ENCODE measurements at regions not wholly inside any gene's neighbourhood (a gene's known extent, or its start where the extent isn't known, plus 50 kb on each side); places are given as distances from the start of the nearest gene placed in this dataset.
A peak's percentile ranks its signal among the peaks of the same experiment; 100 is the strongest.

- no peak for DNase-seq (ENCODE audit: low read depth, low spot score)
- H3K27me3 ChIP-seq (ENCODE audit: insufficient read depth, insufficient read length): no peaks in the 10 kb centered on the region
- H3K9ac ChIP-seq (ENCODE audit: insufficient read length, low read depth): no peak overlapping the region
- H3K36me3 ChIP-seq (ENCODE audit: insufficient read depth, insufficient read length, low read length): no peaks in the 10 kb centered on the region
- H3K4me3 ChIP-seq (ENCODE audit: insufficient read length, low read depth): no peak overlapping the region
- no peaks in the 10 kb centered on the region for H3K4me1 ChIP-seq (ENCODE audit: insufficient read depth, insufficient read length)
- peaks cover 22% of the 10 kb centered on the region for H3K9me3 ChIP-seq (ENCODE audit: insufficient read depth, low read length)
- TF ChIP-seq SUZ12 (IDR thresholded peaks at IDR 0.05; ENCODE audit: extremely low read depth, insufficient read depth, insufficient read length) (no peak), YY1 (IDR thresholded peaks at IDR 0.05; ENCODE audit: insufficient read depth, insufficient read length) (no peak), ZNF274 (IDR thresholded peaks at IDR 0.05; ENCODE audit: low read depth, low read length) (no peak)
These were observed 85.9 kb downstream of the TBX3 start for GRCh38 chr12:114598111-114598510.

DNA sequence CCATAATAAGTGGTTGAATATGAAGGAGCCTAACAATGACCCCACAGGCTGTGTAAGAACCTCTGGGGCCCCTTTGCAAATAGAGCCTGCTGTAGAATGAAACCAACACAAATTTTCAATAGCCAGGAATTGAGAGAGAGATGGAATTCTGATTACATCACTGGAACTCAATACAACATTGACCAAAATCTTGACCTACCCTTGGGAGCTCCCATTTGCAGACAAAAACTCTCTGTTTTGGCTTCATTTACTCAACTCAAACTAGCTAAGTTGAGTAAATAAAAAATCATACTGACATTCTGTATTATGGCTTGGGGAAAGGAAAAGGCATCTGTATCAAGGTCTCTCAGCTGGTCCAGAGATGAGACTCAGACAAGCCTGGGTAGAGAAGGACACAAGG, 91.0 kb downstream of the TBX3 start:
- peaks cover 21% of the 10 kb centered on the region for H3K9me3 ChIP-seq (ENCODE audit: insufficient read depth, low read length)
- no peaks in the 10 kb centered on the region for H3K4me1 ChIP-seq (ENCODE audit: insufficient read depth, insufficient read length)
- no peak for DNase-seq (ENCODE audit: low read depth, low spot score)
- H3K27me3 ChIP-seq (ENCODE audit: insufficient read depth, insufficient read length): no peaks in the 10 kb centered on the region
- H3K4me3 ChIP-seq (ENCODE audit: insufficient read length, low read depth): no peak overlapping the region
- H3K36me3 ChIP-seq (ENCODE audit: insufficient read depth, insufficient read length, low read length): no peaks in the 10 kb centered on the region
- TF ChIP-seq SUZ12 (IDR thresholded peaks at IDR 0.05; ENCODE audit: extremely low read depth, insufficient read depth, insufficient read length) (no peak), YY1 (IDR thresholded peaks at IDR 0.05; ENCODE audit: insufficient read depth, insufficient read length) (no peak), ZNF274 (IDR thresholded peaks at IDR 0.05; ENCODE audit: low read depth, low read length) (no peak)
- no peak overlapping the region for H3K9ac ChIP-seq (ENCODE audit: insufficient read length, low read depth)

DNA sequence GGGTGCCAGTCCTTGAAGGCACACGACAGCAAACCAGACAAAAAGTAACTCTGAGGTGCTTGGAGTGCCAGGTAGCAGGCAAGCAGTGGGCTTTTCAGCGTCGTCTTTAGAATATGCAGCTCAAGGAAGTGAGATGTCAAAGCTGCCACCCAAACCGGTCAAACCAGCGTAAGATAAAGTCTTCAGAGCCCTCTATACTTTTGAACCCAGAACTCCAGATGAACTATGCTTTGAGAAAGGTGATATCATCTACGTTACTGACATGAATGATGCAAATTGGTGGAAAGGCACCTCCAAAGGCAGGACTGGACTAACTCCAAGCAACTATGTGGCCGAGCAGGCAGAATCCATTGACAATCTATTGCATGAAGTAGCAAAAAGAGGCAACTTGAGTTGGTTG, 95.9 kb downstream of the TBX3 start:
- Histone ChIP-seq H3K4me1 (ENCODE audit: insufficient read depth, insufficient read length) (no peaks in the 10 kb centered on the region), H3K9ac (ENCODE audit: insufficient read length, low read depth) (no peak overlapping the region), H3K36me3 (ENCODE audit: insufficient read depth, insufficient read length, low read length) (no peaks in the 10 kb centered on the region), H3K4me3 (ENCODE audit: insufficient read length, low read depth) (no peak overlapping the region), H3K27me3 (ENCODE audit: insufficient read depth, insufficient read length) (no peaks in the 10 kb centered on the region), H3K9me3 (ENCODE audit: insufficient read depth, low read length) (peaks cover 24% of the 10 kb centered on the region)
- TF ChIP-seq ZNF274 (IDR thresholded peaks at IDR 0.05; ENCODE audit: low read depth, low read length) (no peak), YY1 (IDR thresholded peaks at IDR 0.05; ENCODE audit: insufficient read depth, insufficient read length) (no peak), SUZ12 (IDR thresholded peaks at IDR 0.05; ENCODE audit: extremely low read depth, insufficient read depth, insufficient read length) (no peak)
- no peak for DNase-seq (ENCODE audit: low read depth, low spot score)

GRCh38 chr12:114580306-114580705, 103.7 kb downstream of the TBX3 start:
- Histone ChIP-seq H3K9ac (ENCODE audit: insufficient read length, low read depth) (no peak overlapping the region), H3K4me1 (ENCODE audit: insufficient read depth, insufficient read length) (no peaks in the 10 kb centered on the region), H3K4me3 (ENCODE audit: insufficient read length, low read depth) (no peak overlapping the region), H3K9me3 (ENCODE audit: insufficient read depth, low read length) (no peaks in the 10 kb centered on the region; the same call in none of the 2 replicates), H3K36me3 (ENCODE audit: insufficient read depth, insufficient read length, low read length) (no peaks in the 10 kb centered on the region), H3K27me3 (ENCODE audit: insufficient read depth, insufficient read length) (no peaks in the 10 kb centered on the region)
- no peak for DNase-seq (ENCODE audit: low read depth, low spot score)
- no peak for TF ChIP-seq YY1 (IDR thresholded peaks at IDR 0.05; ENCODE audit: insufficient read depth, insufficient read length)
- no peak for TF ChIP-seq ZNF274 (IDR thresholded peaks at IDR 0.05; ENCODE audit: low read depth, low read length)
- TF ChIP-seq SUZ12 (IDR thresholded peaks at IDR 0.05; ENCODE audit: extremely low read depth, insufficient read depth, insufficient read length): no peak

DNA sequence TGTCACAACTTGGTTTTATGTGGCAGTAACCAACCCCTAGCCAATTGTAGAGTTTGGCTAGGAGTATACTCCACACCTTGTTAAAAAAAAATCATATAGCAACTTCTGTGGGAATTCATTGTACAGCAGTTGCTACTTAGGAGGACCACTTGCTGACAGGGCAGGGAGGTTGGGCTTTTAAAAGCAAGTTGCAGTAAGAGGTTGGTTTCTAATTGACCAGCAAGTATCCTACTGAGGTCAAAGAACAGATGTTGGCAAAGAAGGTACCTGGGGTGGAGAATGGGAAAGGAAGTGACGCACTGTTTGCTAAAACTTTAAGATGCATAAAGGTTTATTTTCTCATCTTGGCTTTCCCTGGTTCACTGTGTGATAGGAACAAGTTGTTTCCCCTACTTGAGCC, 104.6 kb downstream of the TBX3 start:
- Histone ChIP-seq H3K9ac (ENCODE audit: insufficient read length, low read depth) (no peak overlapping the region), H3K36me3 (ENCODE audit: insufficient read depth, insufficient read length, low read length) (no peaks in the 10 kb centered on the region), H3K9me3 (ENCODE audit: insufficient read depth, low read length) (no peaks in the 10 kb centered on the region; the same call in 1 of the 2 replicates), H3K27me3 (ENCODE audit: insufficient read depth, insufficient read length) (no peaks in the 10 kb centered on the region), H3K4me3 (ENCODE audit: insufficient read length, low read depth) (no peak overlapping the region), H3K4me1 (ENCODE audit: insufficient read depth, insufficient read length) (no peaks in the 10 kb centered on the region)
- TF ChIP-seq ZNF274 (IDR thresholded peaks at IDR 0.05; ENCODE audit: low read depth, low read length) (no peak), SUZ12 (IDR thresholded peaks at IDR 0.05; ENCODE audit: extremely low read depth, insufficient read depth, insufficient read length) (no peak), YY1 (IDR thresholded peaks at IDR 0.05; ENCODE audit: insufficient read depth, insufficient read length) (no peak)
- no peak for DNase-seq (ENCODE audit: low read depth, low spot score)

GRCh38 chr12:114562654-114563053, 121.3 kb downstream of the TBX3 start:
- H3K27me3 ChIP-seq (ENCODE audit: insufficient read depth, insufficient read length): no peaks in the 10 kb centered on the region
- H3K4me1 ChIP-seq (ENCODE audit: insufficient read depth, insufficient read length): no peaks in the 10 kb centered on the region

GRCh38 chr12:114555451-114555850, 128.5 kb downstream of the TBX3 start:
- H3K4me1 ChIP-seq (ENCODE audit: insufficient read depth, insufficient read length): no peaks in the 10 kb centered on the region
- no peak overlapping the region for H3K4me3 ChIP-seq (ENCODE audit: insufficient read length, low read depth)
- H3K27me3 ChIP-seq (ENCODE audit: insufficient read depth, insufficient read length): no peaks in the 10 kb centered on the region
- H3K36me3 ChIP-seq (ENCODE audit: insufficient read depth, insufficient read length, low read length): no peaks in the 10 kb centered on the region
- no peaks in the 10 kb centered on the region for H3K9me3 ChIP-seq (ENCODE audit: insufficient read depth, low read length)
- DNase-seq (ENCODE audit: low read depth, low spot score): no peak
- TF ChIP-seq ZNF274 (IDR thresholded peaks at IDR 0.05; ENCODE audit: low read depth, low read length): no peak
- no peak for TF ChIP-seq YY1 (IDR thresholded peaks at IDR 0.05; ENCODE audit: insufficient read depth, insufficient read length)
- no peak for TF ChIP-seq SUZ12 (IDR thresholded peaks at IDR 0.05; ENCODE audit: extremely low read depth, insufficient read depth, insufficient read length)
- H3K9ac ChIP-seq (ENCODE audit: insufficient read length, low read depth): no peak overlapping the region

More at GRCh38 chr12:114562654-114563053, 121.3 kb downstream of the TBX3 start:
- TF ChIP-seq ZNF274 (IDR thresholded peaks at IDR 0.05; ENCODE audit: low read depth, low read length) (no peak), YY1 (IDR thresholded peaks at IDR 0.05; ENCODE audit: insufficient read depth, insufficient read length) (peak; percentile 62)
- H3K36me3 ChIP-seq (ENCODE audit: insufficient read depth, insufficient read length, low read length): no peaks in the 10 kb centered on the region
- no peaks in the 10 kb centered on the region for H3K9me3 ChIP-seq (ENCODE audit: insufficient read depth, low read length)
- H3K9ac ChIP-seq (ENCODE audit: insufficient read length, low read depth): no peak overlapping the region
- peak; percentile 70 for DNase-seq (ENCODE audit: low read depth, low spot score)
- H3K4me3 ChIP-seq (ENCODE audit: insufficient read length, low read depth): no peak overlapping the region

DNA sequence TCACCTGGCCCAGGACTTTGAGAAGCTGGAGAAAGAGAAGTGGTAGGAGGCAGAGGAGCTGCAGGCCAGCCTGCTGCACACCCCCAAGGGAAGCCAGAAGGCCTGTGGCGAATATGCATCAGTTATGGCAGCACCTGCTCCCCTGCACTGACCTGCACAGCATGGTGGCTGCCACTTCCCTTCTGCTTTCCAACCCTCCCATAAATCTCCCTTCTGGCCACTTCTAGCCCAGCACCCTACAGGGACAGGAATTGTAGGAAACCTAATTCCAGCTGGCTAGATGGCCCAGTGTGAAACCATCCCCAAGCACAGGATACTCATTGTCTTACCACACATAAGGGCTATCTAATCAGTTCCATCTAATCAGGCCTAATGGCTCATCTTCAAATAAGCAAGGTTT, 136.3 kb downstream of the TBX3 start:
- Histone ChIP-seq H3K4me1 (ENCODE audit: insufficient read depth, insufficient read length) (peaks cover 3% of the 10 kb centered on the region), H3K9me3 (ENCODE audit: insufficient read depth, low read length) (no peaks in the 10 kb centered on the region), H3K36me3 (ENCODE audit: insufficient read depth, insufficient read length, low read length) (no peaks in the 10 kb centered on the region), H3K4me3 (ENCODE audit: insufficient read length, low read depth) (no peak overlapping the region), H3K9ac (ENCODE audit: insufficient read length, low read depth) (no peak overlapping the region), H3K27me3 (ENCODE audit: insufficient read depth, insufficient read length) (no peaks in the 10 kb centered on the region)
- no peak for DNase-seq (ENCODE audit: low read depth, low spot score)
- TF ChIP-seq SUZ12 (IDR thresholded peaks at IDR 0.05; ENCODE audit: extremely low read depth, insufficient read depth, insufficient read length) (no peak), YY1 (IDR thresholded peaks at IDR 0.05; ENCODE audit: insufficient read depth, insufficient read length) (no peak), ZNF274 (IDR thresholded peaks at IDR 0.05; ENCODE audit: low read depth, low read length) (no peak)
